SK-N-SH treated with all-trans-retinoic acid at 6 μM for 48 hours (cell line): ENCODE measurements at regions not wholly inside any gene's neighbourhood (a gene's known extent, or its start where the extent isn't known, plus 50 kb on each side); places are given as distances from the start of the nearest gene placed in this dataset.

Source experiments
- ATAC-seq: fragments of 200-7000 bp; cut with Tn5 transposase; 3 replicates; pipeline ENCODE4 v1.9.1; 2020; ENCODE audit warnings: mild to moderate bottlenecking, moderate library complexity
- ARNTL ChIP-seq: fragments of 450-650 bp; formaldehyde crosslinking; IDR thresholded peaks from 2 replicates; pipeline ENCODE4 v1.5.0; 2020; ENCODE audit warnings: low read depth, mild to moderate bottlenecking, moderate library complexity, borderline replicate concordance
- BACH2 ChIP-seq: fragments of 250-450 bp; sonication (Bioruptor Pico); IDR thresholded peaks from 2 replicates; pipeline ENCODE4 v1.9.0; 2021; ENCODE audit warnings: mild to moderate bottlenecking, borderline replicate concordance
- CSDC2 ChIP-seq: fragments of 250-450 bp; sonication (Bioruptor Pico); IDR thresholded peaks from 2 replicates; pipeline ENCODE4 v1.5.0; 2020; ENCODE audit warnings: mild to moderate bottlenecking, moderate library complexity
- ESRRG ChIP-seq: fragments of 250-450 bp; sonication (Bioruptor Pico); IDR thresholded peaks from 2 replicates; pipeline ENCODE4 v1.6.1; 2021; ENCODE audit warnings: mild to moderate bottlenecking
- GLIS3 ChIP-seq: fragments of 250-450 bp; sonication (Bioruptor Pico); IDR thresholded peaks from 2 replicates; pipeline ENCODE4 v1.5.0; 2020; ENCODE audit warnings: mild to moderate bottlenecking, moderate library complexity
- ISL1 ChIP-seq: fragments of 250-450 bp; sonication (Bioruptor Pico); IDR thresholded peaks from 2 replicates; pipeline ENCODE4 v2.1.2; 2022; ENCODE audit warnings: mild to moderate bottlenecking, moderate library complexity
- OSR1 ChIP-seq: fragments of 250-450 bp; sonication (Bioruptor Pico); IDR thresholded peaks from 2 replicates; pipeline ENCODE4 v1.8.0; 2022; ENCODE audit warnings: moderate library complexity, mild to moderate bottlenecking, inconsistent platforms
- PPARA ChIP-seq: fragments of 250-450 bp; sonication (Bioruptor Pico); IDR thresholded peaks from 2 replicates; pipeline ENCODE4 v1.5.0; 2020; ENCODE audit warnings: mild to moderate bottlenecking, borderline replicate concordance
- RARB ChIP-seq: fragments of 250-450 bp; sonication (Bioruptor Pico); IDR thresholded peaks from 2 replicates; pipeline ENCODE4 v1.8.0; 2021; ENCODE audit warnings: mild to moderate bottlenecking, moderate library complexity
- TCF4 ChIP-seq: fragments of 250-450 bp; sonication (Bioruptor Pico); IDR thresholded peaks from 2 replicates; pipeline ENCODE4 v1.8.0; 2021; ENCODE audit warnings: mild to moderate bottlenecking, moderate library complexity, borderline replicate concordance
- TOX ChIP-seq: fragments of 250-450 bp; sonication (Bioruptor Pico); IDR thresholded peaks from 2 replicates; pipeline ENCODE4 v1.8.0; 2021; ENCODE audit warnings: mild to moderate bottlenecking, moderate library complexity, borderline replicate concordance
- ZC3H10 ChIP-seq: fragments of 250-450 bp; sonication (Bioruptor Pico); IDR thresholded peaks from 2 replicates; pipeline ENCODE4 v1.5.1; 2021; ENCODE audit warnings: mild to moderate bottlenecking, moderate library complexity
- ZFP3 ChIP-seq: fragments of 250-450 bp; sonication (Bioruptor Pico); IDR thresholded peaks from 2 replicates; pipeline ENCODE4 v1.5.0; 2020; ENCODE audit warnings: mild to moderate bottlenecking, moderate library complexity
- ZFP30 ChIP-seq: fragments of 450-650 bp; formaldehyde crosslinking; IDR thresholded peaks from 2 replicates; pipeline ENCODE4 v1.5.0; 2022; ENCODE audit warnings: mild to moderate bottlenecking, moderate library complexity
- ZNF565 ChIP-seq: fragments of 450-650 bp; formaldehyde crosslinking; conservative IDR thresholded peaks from 2 replicates; pipeline ENCODE4 v1.5.0; 2020; ENCODE audit warnings: low read depth, mild to moderate bottlenecking, moderate library complexity
- ZNF70 ChIP-seq: fragments of 450-650 bp; formaldehyde crosslinking; IDR thresholded peaks from 2 replicates; pipeline ENCODE4 v1.5.0; 2020; ENCODE audit warnings: mild to moderate bottlenecking, moderate library complexity
- ZNF8 ChIP-seq: fragments of 450-650 bp; formaldehyde crosslinking; IDR thresholded peaks from 2 replicates; pipeline ENCODE4 v1.5.0; 2020; ENCODE audit warnings: mild to moderate bottlenecking, moderate library complexity
- TF ChIP-seq, protein P1 (sequence below): fragments of 250-450 bp; sonication (Bioruptor Pico); IDR thresholded peaks from 2 replicates; pipeline ENCODE4 v1.8.0; 2021; ENCODE audit warnings: low read depth, mild to moderate bottlenecking, moderate library complexity, borderline replicate concordance
- TF ChIP-seq, protein P2 (sequence below): fragments of 250-450 bp; sonication (Bioruptor Pico); IDR thresholded peaks from 2 replicates; pipeline ENCODE4 v1.5.0; 2020; ENCODE audit warnings: mild to moderate bottlenecking, moderate library complexity
- TF ChIP-seq, protein P3 (sequence below): fragments of 250-450 bp; sonication (Bioruptor Pico); IDR thresholded peaks from 2 replicates; pipeline ENCODE4 v1.5.1; 2020; ENCODE audit warnings: low read depth, mild to moderate bottlenecking, moderate library complexity
- TF ChIP-seq, protein P4 (sequence below): fragments of 250-450 bp; sonication (Bioruptor Pico); IDR thresholded peaks from 2 replicates; pipeline ENCODE4 v1.5.1; 2021; ENCODE audit warnings: mild to moderate bottlenecking, moderate library complexity
- TF ChIP-seq, protein P5 (sequence below): fragments of 250-450 bp; sonication (Bioruptor Pico); IDR thresholded peaks from 2 replicates; pipeline ENCODE4 v1.8.0; 2020; ENCODE audit warnings: mild to moderate bottlenecking, moderate library complexity, borderline replicate concordance

DNA sequence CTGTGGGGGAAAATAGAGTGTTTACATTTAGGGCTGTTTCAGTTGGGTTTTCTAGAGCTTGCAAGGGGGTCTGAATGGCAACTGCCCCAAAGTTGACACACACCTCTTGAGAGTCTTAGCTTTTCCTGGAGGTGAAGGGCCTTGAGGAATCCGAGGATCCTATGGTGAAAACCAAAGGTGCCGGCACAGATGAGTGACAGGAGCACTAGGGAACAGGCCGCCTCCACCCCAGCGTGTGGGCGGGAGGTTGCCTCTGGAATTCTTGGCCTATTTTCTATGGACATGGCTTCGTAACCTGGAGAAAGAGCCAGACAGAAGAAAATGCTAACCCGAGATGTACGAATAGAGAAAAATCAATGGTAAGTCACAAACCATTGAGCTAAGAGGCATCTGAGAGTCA, 283.2 kb upstream of the FOXQ1 start:
- ATAC-seq = no peak
- TF ChIP-seq, protein P1, sequence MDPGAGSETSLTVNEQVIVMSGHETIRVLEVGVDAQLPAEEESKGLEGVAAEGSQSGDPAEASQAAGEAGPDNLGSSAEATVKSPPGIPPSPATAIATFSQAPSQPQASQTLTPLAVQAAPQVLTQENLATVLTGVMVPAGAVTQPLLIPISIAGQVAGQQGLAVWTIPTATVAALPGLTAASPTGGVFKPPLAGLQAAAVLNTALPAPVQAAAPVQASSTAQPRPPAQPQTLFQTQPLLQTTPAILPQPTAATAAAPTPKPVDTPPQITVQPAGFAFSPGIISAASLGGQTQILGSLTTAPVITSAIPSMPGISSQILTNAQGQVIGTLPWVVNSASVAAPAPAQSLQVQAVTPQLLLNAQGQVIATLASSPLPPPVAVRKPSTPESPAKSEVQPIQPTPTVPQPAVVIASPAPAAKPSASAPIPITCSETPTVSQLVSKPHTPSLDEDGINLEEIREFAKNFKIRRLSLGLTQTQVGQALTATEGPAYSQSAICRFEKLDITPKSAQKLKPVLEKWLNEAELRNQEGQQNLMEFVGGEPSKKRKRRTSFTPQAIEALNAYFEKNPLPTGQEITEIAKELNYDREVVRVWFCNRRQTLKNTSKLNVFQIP = no peak
- TF ChIP-seq CSDC2 (CRISPR knock-in tag) (no peak), ARNTL (CRISPR knock-in tag) (no peak), ZNF8 (CRISPR knock-in tag) (no peak), TCF4 (CRISPR knock-in tag) (no peak), ZNF70 (no peak), TOX (CRISPR knock-in tag) (no peak), ISL1 (CRISPR knock-in tag) (no peak), GLIS3 (CRISPR knock-in tag) (no peak), PPARA (no peak), OSR1 (CRISPR knock-in tag) (no peak), ZFP3 (no peak), RARB (CRISPR knock-in tag) (no peak)
- TF ChIP-seq, protein P2, sequence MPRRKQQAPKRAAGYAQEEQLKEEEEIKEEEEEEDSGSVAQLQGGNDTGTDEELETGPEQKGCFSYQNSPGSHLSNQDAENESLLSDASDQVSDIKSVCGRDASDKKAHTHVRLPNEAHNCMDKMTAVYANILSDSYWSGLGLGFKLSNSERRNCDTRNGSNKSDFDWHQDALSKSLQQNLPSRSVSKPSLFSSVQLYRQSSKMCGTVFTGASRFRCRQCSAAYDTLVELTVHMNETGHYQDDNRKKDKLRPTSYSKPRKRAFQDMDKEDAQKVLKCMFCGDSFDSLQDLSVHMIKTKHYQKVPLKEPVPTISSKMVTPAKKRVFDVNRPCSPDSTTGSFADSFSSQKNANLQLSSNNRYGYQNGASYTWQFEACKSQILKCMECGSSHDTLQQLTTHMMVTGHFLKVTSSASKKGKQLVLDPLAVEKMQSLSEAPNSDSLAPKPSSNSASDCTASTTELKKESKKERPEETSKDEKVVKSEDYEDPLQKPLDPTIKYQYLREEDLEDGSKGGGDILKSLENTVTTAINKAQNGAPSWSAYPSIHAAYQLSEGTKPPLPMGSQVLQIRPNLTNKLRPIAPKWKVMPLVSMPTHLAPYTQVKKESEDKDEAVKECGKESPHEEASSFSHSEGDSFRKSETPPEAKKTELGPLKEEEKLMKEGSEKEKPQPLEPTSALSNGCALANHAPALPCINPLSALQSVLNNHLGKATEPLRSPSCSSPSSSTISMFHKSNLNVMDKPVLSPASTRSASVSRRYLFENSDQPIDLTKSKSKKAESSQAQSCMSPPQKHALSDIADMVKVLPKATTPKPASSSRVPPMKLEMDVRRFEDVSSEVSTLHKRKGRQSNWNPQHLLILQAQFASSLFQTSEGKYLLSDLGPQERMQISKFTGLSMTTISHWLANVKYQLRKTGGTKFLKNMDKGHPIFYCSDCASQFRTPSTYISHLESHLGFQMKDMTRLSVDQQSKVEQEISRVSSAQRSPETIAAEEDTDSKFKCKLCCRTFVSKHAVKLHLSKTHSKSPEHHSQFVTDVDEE (CRISPR knock-in tag) = no peak
- TF ChIP-seq, protein P3, sequence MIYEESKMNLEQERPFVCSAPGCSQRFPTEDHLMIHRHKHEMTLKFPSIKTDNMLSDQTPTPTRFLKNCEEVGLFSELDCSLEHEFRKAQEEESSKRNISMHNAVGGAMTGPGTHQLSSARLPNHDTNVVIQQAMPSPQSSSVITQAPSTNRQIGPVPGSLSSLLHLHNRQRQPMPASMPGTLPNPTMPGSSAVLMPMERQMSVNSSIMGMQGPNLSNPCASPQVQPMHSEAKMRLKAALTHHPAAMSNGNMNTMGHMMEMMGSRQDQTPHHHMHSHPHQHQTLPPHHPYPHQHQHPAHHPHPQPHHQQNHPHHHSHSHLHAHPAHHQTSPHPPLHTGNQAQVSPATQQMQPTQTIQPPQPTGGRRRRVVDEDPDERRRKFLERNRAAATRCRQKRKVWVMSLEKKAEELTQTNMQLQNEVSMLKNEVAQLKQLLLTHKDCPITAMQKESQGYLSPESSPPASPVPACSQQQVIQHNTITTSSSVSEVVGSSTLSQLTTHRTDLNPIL (CRISPR knock-in tag) = no peak
- TF ChIP-seq, protein P4, sequence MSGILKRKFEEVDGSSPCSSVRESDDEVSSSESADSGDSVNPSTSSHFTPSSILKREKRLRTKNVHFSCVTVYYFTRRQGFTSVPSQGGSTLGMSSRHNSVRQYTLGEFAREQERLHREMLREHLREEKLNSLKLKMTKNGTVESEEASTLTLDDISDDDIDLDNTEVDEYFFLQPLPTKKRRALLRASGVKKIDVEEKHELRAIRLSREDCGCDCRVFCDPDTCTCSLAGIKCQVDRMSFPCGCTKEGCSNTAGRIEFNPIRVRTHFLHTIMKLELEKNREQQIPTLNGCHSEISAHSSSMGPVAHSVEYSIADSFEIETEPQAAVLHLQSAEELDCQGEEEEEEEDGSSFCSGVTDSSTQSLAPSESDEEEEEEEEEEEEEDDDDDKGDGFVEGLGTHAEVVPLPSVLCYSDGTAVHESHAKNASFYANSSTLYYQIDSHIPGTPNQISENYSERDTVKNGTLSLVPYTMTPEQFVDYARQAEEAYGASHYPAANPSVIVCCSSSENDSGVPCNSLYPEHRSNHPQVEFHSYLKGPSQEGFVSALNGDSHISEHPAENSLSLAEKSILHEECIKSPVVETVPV (CRISPR knock-in tag) = no peak

DNA sequence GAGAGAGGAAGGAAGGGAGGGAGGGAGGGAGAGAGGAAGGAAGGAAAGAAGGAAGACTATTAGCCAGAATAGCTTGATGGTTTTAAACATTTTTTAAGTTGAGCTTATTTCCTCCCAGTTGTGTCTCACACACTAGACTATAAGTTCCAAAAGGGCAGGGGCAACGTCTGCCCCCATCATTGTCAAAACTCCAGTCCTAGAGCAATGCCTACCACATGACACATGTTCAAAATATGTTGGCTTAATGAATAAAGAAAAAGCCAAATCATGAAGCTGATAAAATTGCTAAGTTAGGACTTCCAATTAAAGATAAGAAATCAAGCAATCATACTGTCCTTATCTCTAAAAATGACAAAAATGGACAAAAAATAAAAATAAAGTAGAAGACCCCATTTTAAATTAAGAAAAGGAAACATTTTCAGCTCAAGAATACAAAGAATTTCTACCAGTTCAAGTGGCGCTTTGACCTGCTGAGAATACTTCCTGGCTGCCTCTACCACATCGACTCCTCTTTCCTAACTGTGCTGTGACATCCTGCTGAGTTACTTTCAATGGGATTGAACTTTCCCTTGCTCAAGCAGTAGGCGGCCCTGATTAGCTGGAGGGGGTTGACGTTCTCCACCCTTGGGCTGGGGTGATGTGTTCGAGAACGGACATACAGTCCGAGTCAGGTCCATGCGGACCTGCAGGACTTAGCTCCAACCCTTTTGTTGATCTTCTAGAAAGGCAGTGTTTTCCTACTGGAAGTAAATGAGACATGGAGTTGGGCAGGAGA, 283.9 kb upstream of the FOXQ1 start:
- no peak for TF ChIP-seq ZNF565 (CRISPR knock-in tag)
- TF ChIP-seq ZNF8 (CRISPR knock-in tag) = no peak
- no peak for ATAC-seq

DNA sequence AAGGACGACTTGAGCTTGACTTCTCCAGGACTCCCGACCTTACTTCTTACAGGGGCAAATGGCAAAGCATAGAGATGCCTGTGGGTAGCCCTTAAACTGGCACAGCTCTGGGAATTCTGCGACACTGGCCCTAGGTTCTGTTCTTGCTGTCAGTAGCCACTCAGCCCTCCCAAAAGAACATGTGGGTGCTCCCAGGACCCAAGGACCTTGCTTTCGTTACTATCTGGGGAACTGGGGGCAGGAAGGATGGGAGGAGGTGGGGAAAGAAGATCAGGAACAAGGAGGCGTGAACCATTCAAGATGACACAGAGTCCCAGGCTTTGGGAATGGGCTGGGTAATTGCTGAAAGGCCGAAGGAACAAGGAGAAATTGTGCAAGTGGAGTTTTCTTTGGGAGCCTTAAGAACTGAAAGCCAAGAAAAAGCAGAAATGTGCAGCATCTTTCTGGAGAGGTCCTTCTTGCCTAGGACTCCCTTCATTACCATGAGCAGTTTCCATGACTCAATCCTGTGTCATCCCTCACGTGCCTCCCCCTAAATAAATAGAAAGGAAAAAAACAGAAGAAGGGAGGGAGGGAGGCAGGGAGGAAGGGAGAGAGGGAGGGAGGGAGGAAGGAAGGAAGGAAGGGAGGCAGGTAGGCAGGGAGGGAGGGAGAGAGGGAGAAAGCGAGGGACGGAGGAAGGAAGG, 284.6 kb upstream of the FOXQ1 start:
- no peak for TF ChIP-seq GLIS3 (CRISPR knock-in tag)
- TF ChIP-seq, protein P1 = no peak
- TF ChIP-seq, protein P4 (CRISPR knock-in tag) = no peak
- TF ChIP-seq, protein P3 (CRISPR knock-in tag) = no peak
- no peak for TF ChIP-seq ESRRG (CRISPR knock-in tag)
- no peak for TF ChIP-seq PPARA
- TF ChIP-seq OSR1 (CRISPR knock-in tag) = no peak
- no peak for TF ChIP-seq ZC3H10 (CRISPR knock-in tag)
- TF ChIP-seq BACH2 (CRISPR knock-in tag) = no peak
- no peak for TF ChIP-seq CSDC2 (CRISPR knock-in tag)
- TF ChIP-seq, protein P5, sequence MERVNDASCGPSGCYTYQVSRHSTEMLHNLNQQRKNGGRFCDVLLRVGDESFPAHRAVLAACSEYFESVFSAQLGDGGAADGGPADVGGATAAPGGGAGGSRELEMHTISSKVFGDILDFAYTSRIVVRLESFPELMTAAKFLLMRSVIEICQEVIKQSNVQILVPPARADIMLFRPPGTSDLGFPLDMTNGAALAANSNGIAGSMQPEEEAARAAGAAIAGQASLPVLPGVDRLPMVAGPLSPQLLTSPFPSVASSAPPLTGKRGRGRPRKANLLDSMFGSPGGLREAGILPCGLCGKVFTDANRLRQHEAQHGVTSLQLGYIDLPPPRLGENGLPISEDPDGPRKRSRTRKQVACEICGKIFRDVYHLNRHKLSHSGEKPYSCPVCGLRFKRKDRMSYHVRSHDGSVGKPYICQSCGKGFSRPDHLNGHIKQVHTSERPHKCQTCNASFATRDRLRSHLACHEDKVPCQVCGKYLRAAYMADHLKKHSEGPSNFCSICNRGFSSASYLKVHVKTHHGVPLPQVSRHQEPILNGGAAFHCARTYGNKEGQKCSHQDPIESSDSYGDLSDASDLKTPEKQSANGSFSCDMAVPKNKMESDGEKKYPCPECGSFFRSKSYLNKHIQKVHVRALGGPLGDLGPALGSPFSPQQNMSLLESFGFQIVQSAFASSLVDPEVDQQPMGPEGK (CRISPR knock-in tag) = no peak
- TF ChIP-seq ISL1 (CRISPR knock-in tag) = no peak
- TF ChIP-seq ZFP30 (CRISPR knock-in tag) = no peak
- ATAC-seq = no peak
